Upper lobe of left lung (tissue), 4 donors: ENCODE measurements at regions not wholly inside any gene's neighbourhood (a gene's known extent, or its start where the extent isn't known, plus 50 kb on each side); places are given as distances from the start of the nearest gene placed in this dataset.

Source experiments
- CTCF ChIP-seq, 6 experiments: fragments of 450-650 bp in 4 of 6; fragments of 200-600 bp in 2 of 6; sonication (generic) in 2 of 6; IDR thresholded peaks; one replicate each; pipeline ENCODE4 v1.5.1; 2016 to 2019; ENCODE audit warnings: antibody characterized with exemption in 6 of 6
- EP300 ChIP-seq, 4 donors: sonication (generic); formaldehyde crosslinking; IDR thresholded peaks; one replicate each; pipeline ENCODE4 v1.5.1; 2017; ENCODE audit warnings: antibody characterized with exemption in 4 of 4, control low read depth in 2 of 4
- POLR2A ChIP-seq, 4 donors: fragments of 450-650 bp; IDR thresholded peaks; one replicate each; pipeline ENCODE4 v1.5.1; 2016 to 2017; ENCODE audit warnings: antibody characterized with exemption in 4 of 4, mild to moderate bottlenecking in 2 of 4
- POLR2AphosphoS5 ChIP-seq, 2 donors: sonication (generic); formaldehyde crosslinking; IDR thresholded peaks; one replicate each; pipeline ENCODE4 v1.5.1; 2017; ENCODE audit warnings: antibody characterized with exemption in 2 of 2

- TF ChIP-seq CTCF (IDR thresholded peaks at IDR 0.05): no peak
- TF ChIP-seq EP300 (IDR thresholded peaks at IDR 0.05): no peak
- TF ChIP-seq POLR2A (IDR thresholded peaks at IDR 0.05): no peak
- TF ChIP-seq POLR2AphosphoS5 (IDR thresholded peaks at IDR 0.05): no peak
Measured at GRCh38 chr2:145572238-145572637, 1052.3 kb upstream of the ZEB2 start.
